HG03558 (cell line): ENCODE measurements at regions not wholly inside any gene's neighbourhood (a gene's known extent, or its start where the extent isn't known, plus 50 kb on each side); places are given as distances from the start of the nearest gene placed in this dataset.
"Not testable (repeated sequence)": the region's sequence is repeated elsewhere in the genome, so short reads cannot be mapped to it uniquely, and the experiment has no call there.

Experiments used
- ATAC-seq: cut with Tn5 transposase; IDR thresholded peaks from one replicate; pipeline ENCODE4 v1.9.1; 2021; ENCODE audit warnings: moderate number of reproducible peaks; ENCODE audit not compliant: unreplicated experiment; ENCODE audit errors: extremely low read depth

DNA sequence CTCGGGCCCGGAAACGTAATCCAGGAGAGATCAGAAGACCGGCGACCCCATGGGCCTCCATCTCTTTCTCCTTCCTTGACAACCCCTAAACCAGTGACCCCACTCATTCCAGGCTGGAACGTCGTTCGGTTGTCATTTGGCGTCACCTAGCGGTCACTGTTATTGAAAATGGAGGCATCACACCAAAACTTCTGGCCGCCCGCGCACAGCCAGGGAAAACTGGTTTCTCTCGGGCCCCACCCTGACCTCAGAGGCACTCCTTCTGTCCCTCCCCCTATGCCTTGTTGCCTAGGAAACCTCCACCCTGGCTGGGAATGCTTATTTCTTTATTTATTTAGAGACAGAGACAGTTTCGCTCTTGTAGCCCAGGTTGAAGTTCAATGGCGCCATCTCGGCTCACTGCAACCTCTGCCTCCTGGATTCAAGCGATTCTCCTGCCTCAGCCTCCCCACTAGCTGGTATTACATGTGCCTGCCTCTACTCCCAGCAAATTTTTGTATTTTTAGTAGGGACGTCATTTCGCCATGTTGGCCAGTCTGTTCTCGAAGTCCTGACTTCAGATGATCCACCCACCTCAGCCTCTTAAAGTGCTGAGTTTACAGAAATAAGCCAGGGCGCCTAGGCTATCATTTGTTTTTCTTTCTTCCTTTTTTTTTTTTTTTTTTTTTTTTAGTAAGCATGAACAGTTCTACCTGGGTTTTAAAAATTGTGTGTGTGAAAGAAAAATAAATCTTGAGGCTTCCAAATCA lies 2144.1 kb upstream of the TPTE start:
- ATAC-seq = not testable (repeated sequence)

DNA sequence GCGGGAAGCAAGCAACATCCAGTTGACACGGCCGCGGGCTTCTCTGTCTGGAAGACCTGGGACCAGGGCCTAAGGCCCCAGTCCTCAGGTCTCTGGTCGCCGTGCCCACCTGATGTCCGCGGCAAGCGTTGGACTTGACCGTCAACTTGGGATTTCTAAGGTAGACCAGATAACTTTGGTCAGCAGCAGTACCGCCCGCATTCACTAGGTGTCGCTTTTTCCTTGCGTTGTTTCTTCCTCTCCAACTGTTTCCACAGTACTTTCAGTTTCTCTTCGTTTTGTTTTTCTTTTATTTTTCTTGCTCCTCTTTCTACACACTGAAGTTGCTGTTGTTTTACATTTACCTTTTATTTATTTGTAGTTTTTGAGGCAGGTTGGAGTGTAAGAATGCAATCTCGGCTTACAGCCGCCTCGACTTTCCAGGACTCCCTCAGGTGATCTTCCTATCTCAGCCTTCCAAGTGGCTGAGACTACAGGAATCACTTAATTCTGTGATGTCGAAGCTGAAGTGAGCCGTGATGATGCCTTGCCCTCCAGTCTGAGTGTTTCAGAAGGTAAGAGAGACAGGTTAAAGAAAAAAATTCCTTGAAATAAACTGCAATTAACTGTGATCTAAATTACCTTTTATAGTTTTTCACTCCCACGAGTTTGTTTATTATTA lies 2140.8 kb upstream of the TPTE start:
- not testable (repeated sequence) for ATAC-seq

GRCh38 chr21:8388169-8388939 lies 2133.0 kb upstream of the TPTE start:
- not testable (repeated sequence) for ATAC-seq

GRCh38 chr21:8388940-8389238 lies 2132.5 kb upstream of the TPTE start:
- not testable (repeated sequence) for ATAC-seq

DNA sequence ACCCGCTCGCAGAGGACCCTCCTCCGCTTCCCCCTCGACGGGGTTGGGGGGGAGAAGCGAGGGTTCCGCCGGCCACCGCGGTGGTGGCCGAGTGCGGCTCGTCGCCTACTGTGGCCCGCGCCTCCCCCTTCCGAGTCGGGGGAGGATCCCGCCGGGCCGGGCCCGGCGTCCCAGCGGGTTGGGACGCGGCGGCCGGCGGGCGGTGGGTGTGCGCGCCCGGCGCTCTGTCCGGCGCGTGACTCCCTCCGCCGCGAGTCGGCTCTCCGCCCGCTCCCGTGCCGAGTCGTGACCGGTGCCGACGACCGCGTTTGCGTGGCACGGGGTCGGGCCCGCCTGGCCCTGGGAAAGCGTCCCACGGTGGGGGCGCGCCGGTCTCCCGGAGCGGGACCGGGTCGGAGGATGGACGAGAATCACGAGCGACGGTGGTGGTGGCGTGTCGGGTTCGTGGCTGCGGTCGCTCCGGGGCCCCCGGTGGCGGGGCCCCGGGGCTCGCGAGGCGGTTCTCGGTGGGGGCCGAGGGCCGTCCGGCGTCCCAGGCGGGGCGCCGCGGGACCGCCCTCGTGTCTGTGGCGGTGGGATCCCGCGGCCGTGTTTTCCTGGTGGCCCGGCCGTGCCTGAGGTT lies 2130.7 kb upstream of the TPTE start:
- not testable (repeated sequence) for ATAC-seq

DNA sequence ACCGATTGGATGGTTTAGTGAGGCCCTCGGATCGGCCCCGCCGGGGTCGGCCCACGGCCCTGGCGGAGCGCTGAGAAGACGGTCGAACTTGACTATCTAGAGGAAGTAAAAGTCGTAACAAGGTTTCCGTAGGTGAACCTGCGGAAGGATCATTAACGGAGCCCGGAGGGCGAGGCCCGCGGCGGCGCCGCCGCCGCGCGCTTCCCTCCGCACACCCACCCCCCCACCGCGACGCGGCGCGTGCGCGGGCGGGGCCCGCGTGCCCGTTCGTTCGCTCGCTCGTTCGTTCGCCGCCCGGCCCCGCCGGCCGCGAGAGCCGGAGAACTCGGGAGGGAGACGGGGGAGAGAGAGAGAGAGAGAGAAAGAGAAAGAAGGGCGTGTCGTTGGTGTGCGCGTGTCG lies 2127.0 kb upstream of the TPTE start:
- ATAC-seq = not testable (repeated sequence)

GRCh38 chr21:8395992-8396391 lies 2125.4 kb upstream of the TPTE start:
- ATAC-seq = not testable (repeated sequence)

DNA sequence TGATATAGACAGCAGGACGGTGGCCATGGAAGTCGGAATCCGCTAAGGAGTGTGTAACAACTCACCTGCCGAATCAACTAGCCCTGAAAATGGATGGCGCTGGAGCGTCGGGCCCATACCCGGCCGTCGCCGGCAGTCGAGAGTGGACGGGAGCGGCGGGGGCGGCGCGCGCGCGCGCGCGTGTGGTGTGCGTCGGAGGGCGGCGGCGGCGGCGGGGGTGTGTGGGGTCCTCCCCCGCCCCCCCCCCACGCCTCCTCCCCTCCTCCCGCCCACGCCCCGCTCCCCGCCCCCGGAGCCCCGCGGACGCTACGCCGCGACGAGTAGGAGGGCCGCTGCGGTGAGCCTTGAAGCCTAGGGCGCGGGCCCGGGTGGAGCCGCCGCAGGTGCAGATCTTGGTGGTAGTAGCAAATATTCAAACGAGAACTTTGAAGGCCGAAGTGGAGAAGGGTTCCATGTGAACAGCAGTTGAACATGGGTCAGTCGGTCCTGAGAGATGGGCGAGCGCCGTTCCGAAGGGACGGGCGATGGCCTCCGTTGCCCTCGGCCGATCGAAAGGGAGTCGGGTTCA lies 2122.4 kb upstream of the TPTE start:
- ATAC-seq = not testable (repeated sequence)

GRCh38 chr21:8399866-8400265 lies 2121.5 kb upstream of the TPTE start:
- not testable (repeated sequence) for ATAC-seq

DNA sequence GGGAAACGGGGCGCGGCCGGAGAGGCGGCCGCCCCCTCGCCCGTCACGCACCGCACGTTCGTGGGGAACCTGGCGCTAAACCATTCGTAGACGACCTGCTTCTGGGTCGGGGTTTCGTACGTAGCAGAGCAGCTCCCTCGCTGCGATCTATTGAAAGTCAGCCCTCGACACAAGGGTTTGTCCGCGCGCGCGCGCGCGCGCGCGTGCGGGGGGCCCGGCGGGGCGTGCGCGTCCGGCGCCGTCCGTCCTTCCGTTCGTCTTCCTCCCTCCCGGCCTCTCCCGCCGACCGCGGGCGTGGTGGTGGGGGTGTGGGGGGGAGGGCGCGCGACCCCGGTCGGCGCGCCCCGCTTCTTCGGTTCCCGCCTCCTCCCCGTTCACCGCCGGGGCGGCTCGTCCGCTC lies 2119.6 kb upstream of the TPTE start:
- not testable (repeated sequence) for ATAC-seq

DNA sequence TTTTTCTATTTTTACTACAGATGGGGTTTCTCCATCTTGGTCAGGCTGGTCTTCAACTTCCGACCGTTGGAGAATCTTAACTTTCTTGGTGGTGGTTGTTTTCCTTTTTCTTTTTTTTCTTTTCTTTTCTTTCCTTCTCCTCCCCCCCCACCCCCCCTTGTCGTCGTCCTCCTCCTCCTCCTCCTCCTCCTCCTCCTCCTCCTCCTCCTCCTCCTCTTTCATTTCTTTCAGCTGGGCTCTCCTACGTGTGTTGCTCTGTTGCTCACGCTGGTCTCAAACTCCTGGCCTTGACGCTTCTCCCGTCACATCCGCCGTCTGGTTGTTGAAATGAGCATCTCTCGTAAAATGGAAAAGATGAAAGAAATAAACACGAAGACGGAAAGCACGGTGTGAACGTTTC lies 2115.1 kb upstream of the TPTE start:
- not testable (repeated sequence) for ATAC-seq

DNA sequence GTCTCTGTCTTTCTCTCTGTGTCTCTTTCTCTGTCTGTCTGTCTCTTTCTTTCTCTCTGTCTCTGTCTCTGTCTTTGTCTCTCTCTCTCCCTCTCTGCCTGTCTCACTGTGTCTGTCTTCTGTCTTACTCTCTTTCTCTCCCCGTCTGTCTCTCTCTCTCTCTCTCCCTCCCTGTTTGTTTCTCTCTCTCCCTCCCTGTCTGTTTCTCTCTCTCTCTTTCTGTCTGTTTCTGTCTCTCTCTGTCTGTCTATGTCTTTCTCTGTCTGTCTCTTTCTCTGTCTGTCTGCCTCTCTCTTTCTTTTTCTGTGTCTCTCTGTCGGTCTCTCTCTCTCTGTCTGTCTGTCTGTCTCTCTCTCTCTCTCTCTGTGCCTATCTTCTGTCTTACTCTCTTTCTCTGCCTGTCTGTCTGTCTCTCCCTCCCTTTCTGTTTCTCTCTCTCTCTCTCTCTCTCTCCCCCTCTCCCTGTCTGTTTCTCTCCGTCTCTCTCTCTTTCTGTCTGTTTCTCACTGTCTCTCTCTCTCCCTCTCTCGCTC lies 2110.2 kb upstream of the TPTE start:
- not testable (repeated sequence) for ATAC-seq

GRCh38 chr21:8419925-8420560 lies 2101.3 kb upstream of the TPTE start:
- ATAC-seq = not testable (repeated sequence)

DNA sequence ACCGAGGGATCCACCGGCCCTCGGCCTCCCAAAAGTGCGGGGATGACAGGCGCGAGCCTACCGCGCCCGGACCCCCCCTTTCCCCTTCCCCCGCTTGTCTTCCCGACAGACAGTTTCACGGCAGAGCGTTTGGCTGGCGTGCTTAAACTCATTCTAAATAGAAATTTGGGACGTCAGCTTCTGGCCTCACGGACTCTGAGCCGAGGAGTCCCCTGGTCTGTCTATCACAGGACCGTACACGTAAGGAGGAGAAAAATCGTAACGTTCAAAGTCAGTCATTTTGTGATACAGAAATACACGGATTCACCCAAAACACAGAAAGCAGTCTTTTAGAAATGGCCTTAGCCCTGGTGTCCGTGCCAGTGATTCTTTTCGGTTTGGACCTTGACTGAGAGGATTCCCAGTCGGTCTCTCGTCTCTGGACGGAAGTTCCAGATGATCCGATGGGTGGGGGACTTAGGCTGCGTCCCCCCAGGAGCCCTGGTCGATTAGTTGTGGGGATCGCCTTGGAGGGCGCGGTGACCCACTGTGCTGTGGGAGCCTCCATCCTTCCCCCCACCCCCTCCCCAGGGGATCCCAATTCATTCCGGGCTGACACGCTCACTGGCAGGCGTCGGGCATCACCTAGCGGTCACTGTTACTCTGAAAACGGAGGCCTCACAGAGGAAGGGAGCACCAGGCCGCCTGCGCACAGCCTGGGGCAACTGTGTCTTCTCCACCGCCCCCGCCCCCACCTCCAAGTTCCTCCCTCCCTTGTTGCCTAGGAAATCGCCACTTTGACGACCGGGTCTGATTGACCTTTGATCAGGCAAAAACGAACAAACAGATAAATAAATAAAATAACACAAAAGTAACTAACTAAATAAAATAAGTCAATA lies 2093.4 kb upstream of the TPTE start:
- peak; percentile 12 for ATAC-seq

DNA sequence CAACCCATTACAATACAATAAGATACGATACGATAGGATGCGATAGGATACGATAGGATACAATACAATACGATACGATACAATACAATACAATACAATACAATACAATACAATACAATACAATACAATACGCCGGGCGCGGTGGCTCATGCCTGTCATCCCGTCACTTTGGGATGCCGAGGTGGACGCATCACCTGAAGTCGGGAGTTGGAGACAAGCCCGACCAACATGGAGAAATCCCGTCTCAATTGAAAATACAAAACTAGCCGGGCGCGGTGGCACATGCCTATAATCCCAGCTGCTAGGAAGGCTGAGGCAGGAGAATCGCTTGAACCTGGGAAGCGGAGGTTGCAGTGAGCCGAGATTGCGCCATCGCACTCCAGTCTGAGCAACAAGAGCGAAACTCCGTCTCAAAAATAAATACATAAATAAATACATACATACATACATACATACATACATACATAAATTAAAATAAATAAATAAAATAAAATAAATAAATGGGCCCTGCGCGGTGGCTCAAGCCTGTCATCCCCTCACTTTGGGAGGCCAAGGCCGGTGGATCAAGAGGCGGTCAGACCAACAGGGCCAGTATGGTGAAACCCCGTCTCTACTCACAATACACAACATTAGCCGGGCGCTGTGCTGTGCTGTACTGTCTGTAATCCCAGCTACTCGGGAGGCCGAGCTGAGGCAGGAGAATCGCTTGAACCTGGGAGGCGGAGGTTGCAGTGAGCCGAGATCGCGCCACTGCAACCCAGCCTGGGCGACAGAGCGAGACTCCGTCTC lies 2092.5 kb upstream of the TPTE start:
- ATAC-seq = peak; percentile 57

GRCh38 chr21:8434710-8435109 lies 2086.7 kb upstream of the TPTE start:
- ATAC-seq = not testable (repeated sequence)

- ATAC-seq = not testable (repeated sequence)
These were observed 2078.3 kb upstream of the TPTE start for GRCh38 chr21:8443093-8443492.

DNA sequence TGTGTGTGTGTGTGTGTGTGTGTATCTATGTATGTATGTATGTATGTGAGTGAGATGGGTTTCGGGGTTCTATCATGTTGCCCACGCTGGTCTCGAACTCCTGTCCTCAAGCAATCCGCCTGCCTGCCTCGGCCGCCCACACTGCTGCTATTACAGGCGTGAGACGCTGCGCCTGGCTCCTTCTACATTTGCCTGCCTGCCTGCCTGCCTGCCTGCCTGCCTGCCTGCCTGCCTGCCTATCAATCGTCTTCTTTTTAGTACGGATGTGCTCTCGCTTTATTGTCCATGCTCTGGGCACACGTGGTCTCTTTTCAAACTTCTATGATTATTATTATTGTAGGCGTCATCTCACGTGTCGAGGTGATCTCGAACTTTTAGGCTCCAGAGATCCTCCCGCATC lies 2071.6 kb upstream of the TPTE start:
- ATAC-seq = not testable (repeated sequence)
